Small intestine (tissue), 7 donors: ENCODE measurements at regions not wholly inside any gene's neighbourhood (a gene's known extent, or its start where the extent isn't known, plus 50 kb on each side); places are given as distances from the start of the nearest gene placed in this dataset.

Experiments
- DNase-seq, 2 donors: peaks; one replicate each; pipeline versions ENCODE4 v3.0.0 to v3.0.0-alpha.2; 2013
- FAIRE-seq: peaks from 2 replicates; lab custom pipeline; 2012; peaks lifted over from hg19 to GRCh38; lab: Jason Lieb, UNC
- H3K27ac ChIP-seq, 3 donors: one replicate each; pipeline ENCODE4 v1.5.1; 2013; ENCODE audit warnings: low read length in 2 of 3, mild to moderate bottlenecking in 2 of 3, control low read depth in 1 of 3, inconsistent platforms in 1 of 3, low read depth in 1 of 3, moderate library complexity in 1 of 3
- H3K27me3 ChIP-seq, 3 donors: one replicate each; pipeline ENCODE4 v1.6.1; 2013; ENCODE audit warnings: low read length in 3 of 3, inconsistent platforms in 1 of 3; ENCODE audit not compliant: control insufficient read depth in 3 of 3, insufficient read depth in 3 of 3
- H3K36me3 ChIP-seq, 3 donors: one replicate each; pipeline ENCODE4 v1.6.1; 2013; ENCODE audit warnings: low read length in 3 of 3, inconsistent platforms in 1 of 3, low read depth in 1 of 3, mild to moderate bottlenecking in 1 of 3, moderate library complexity in 1 of 3; ENCODE audit not compliant: control insufficient read depth in 3 of 3, insufficient read depth in 2 of 3
- H3K4me1 ChIP-seq, 3 donors: one replicate each; pipeline ENCODE4 v1.6.1; 2013; ENCODE audit warnings: low read length in 2 of 3, inconsistent platforms in 1 of 3, low read depth in 1 of 3, mild to moderate bottlenecking in 1 of 3, moderate library complexity in 1 of 3; ENCODE audit not compliant: control insufficient read depth in 3 of 3, insufficient read depth in 2 of 3
- H3K4me3 ChIP-seq, 3 donors: one replicate each; pipeline ENCODE4 v1.5.1; 2013; ENCODE audit warnings: low read length in 3 of 3, control low read depth in 1 of 3, inconsistent platforms in 1 of 3, low read depth in 1 of 3, mild to moderate bottlenecking in 1 of 3, moderate library complexity in 1 of 3
- H3K9me3 ChIP-seq, 2 donors: one replicate each; pipeline ENCODE4 v1.6.1; 2013; ENCODE audit warnings: low read depth in 1 of 2, low read length in 1 of 2; ENCODE audit not compliant: control insufficient read depth in 2 of 2, insufficient read depth in 1 of 2
- WGBS, 3 donors: extraction: QIAGEN DNeasy Blood & Tissue Kit; methylation state at CpG; one replicate each; pipeline ENCODE4 v1.1.7; 2013; 5-methylcytosine and 5-hydroxymethylcytosine counted together
- donor health status: healthy with polysubstance abuse.
- donor health status: control.
- donor health status: control.
- donor health status: Bipolar disorder and iron deficiency.
- donor health status: healthy.

GRCh38 chr20:56987986-56988385 lies 278.5 kb downstream of the BMP7 start:
- H3K4me3 ChIP-seq = no peak overlapping the region
- H3K27me3 ChIP-seq = peaks cover 0 to 2% (median 0%) of the 10 kb centered on the region in 3 donors
- H3K36me3 ChIP-seq = no peaks in the 10 kb centered on the region
- no peak overlapping the region for H3K27ac ChIP-seq
- WGBS, 3 donors = 50 to 61% (median 55%) methylated on average over 16 of the region's 16 CpGs
- no peak for FAIRE-seq
- peaks cover 0 to 12% of the 10 kb centered on the region in 2 donors for H3K9me3 ChIP-seq
- no peaks in the 10 kb centered on the region for H3K4me1 ChIP-seq
- DNase-seq = no peak

- no peak for FAIRE-seq
- WGBS, 3 donors = 71 to 85% (median 78%) methylated on average over 8 of the region's 8 CpGs
- H3K4me3 ChIP-seq = no peak overlapping the region
Observed at GRCh38 chr20:56988446-56988845, 278.0 kb downstream of the BMP7 start.

GRCh38 chr20:56989516-56989915 lies 276.9 kb downstream of the BMP7 start:
- DNase-seq = no peak
- Histone ChIP-seq H3K9me3 (peaks cover 0 to 8% of the 10 kb centered on the region in 2 donors), H3K27me3 (peaks cover 0 to 2% (median 0%) of the 10 kb centered on the region in 3 donors), H3K27ac (no peak overlapping the region), H3K4me1 (no peaks in the 10 kb centered on the region), H3K4me3 (no peak overlapping the region), H3K36me3 (no peaks in the 10 kb centered on the region)
- 78 to 92% (median 86%) methylated on average over 3 of the region's 3 CpGs for WGBS, 3 donors
- FAIRE-seq = no peak

More at GRCh38 chr20:56988446-56988845, 278.0 kb downstream of the BMP7 start:
- Histone ChIP-seq H3K27ac (no peak overlapping the region), H3K27me3 (peaks cover 0 to 2% (median 0%) of the 10 kb centered on the region in 3 donors), H3K9me3 (peaks cover 0 to 12% of the 10 kb centered on the region in 2 donors), H3K4me1 (no peaks in the 10 kb centered on the region), H3K36me3 (no peaks in the 10 kb centered on the region)
- no peak for DNase-seq

GRCh38 chr20:56993020-56993559 lies 273.4 kb downstream of the BMP7 start:
- Histone ChIP-seq H3K36me3 (no peaks in the 10 kb centered on the region), H3K4me1 (no peaks in the 10 kb centered on the region), H3K27me3 (peaks cover 0 to 2% (median 0%) of the 10 kb centered on the region in 3 donors), H3K4me3 (no peak overlapping the region), H3K9me3 (peaks cover 0 to under 1% of the 10 kb centered on the region in 2 donors), H3K27ac (no peak overlapping the region)
- DNase-seq = no peak
- 77 to 82% (median 78%) methylated on average over 3 of the region's 3 CpGs for WGBS, 3 donors
- no peak for FAIRE-seq

- WGBS, 3 donors = 56 to 65% (median 59%) methylated on average over 8 of the region's 8 CpGs
- no peak overlapping the region for H3K4me3 ChIP-seq
- H3K27me3 ChIP-seq = peaks cover 0 to 2% (median 0%) of the 10 kb centered on the region in 3 donors
- FAIRE-seq = no peak
- H3K9me3 ChIP-seq = peaks cover 0 to 5% of the 10 kb centered on the region in 2 donors
- no peaks in the 10 kb centered on the region for H3K36me3 ChIP-seq
- no peaks in the 10 kb centered on the region for H3K4me1 ChIP-seq
- no peak for DNase-seq
- H3K27ac ChIP-seq = no peak overlapping the region
Observed at GRCh38 chr20:56994006-56994405, 272.4 kb downstream of the BMP7 start.

GRCh38 chr20:56995149-56995548 lies 271.3 kb downstream of the BMP7 start:
- WGBS, 3 donors = 69 to 80% (median 73%) methylated on average over 9 of the region's 9 CpGs
- Histone ChIP-seq H3K36me3 (no peaks in the 10 kb centered on the region), H3K4me1 (no peaks in the 10 kb centered on the region), H3K4me3 (no peak overlapping the region), H3K27me3 (no peaks in the 10 kb centered on the region), H3K9me3 (peaks cover 0 to 5% of the 10 kb centered on the region in 2 donors), H3K27ac (no peak overlapping the region)
- FAIRE-seq = no peak
- no peak for DNase-seq

- FAIRE-seq = no peak
- WGBS, 3 donors = 45 to 52% (median 46%) methylated on average over 12 of the region's 12 CpGs
- no peaks in the 10 kb centered on the region for H3K36me3 ChIP-seq
Observed at GRCh38 chr20:56995635-56996075, 270.8 kb downstream of the BMP7 start.

GRCh38 chr20:56996533-56996932 lies 269.9 kb downstream of the BMP7 start:
- Histone ChIP-seq H3K27ac (no peak overlapping the region), H3K4me1 (no peaks in the 10 kb centered on the region), H3K36me3 (no peaks in the 10 kb centered on the region), H3K4me3 (no peak overlapping the region), H3K9me3 (peaks cover 0 to 5% of the 10 kb centered on the region in 2 donors), H3K27me3 (no peaks in the 10 kb centered on the region)
- FAIRE-seq = no peak
- WGBS, 3 donors = 83 to 91% (median 89%) methylated on average over 2 of the region's 2 CpGs
- no peak for DNase-seq

More at GRCh38 chr20:56995635-56996075, 270.8 kb downstream of the BMP7 start:
- H3K27me3 ChIP-seq = no peaks in the 10 kb centered on the region
- DNase-seq = peak in 1 of 2 donors; percentile 13
- H3K9me3 ChIP-seq = peaks cover 0 to 5% of the 10 kb centered on the region in 2 donors
- H3K4me3 ChIP-seq = no peak overlapping the region
- no peak overlapping the region for H3K27ac ChIP-seq
- H3K4me1 ChIP-seq = no peaks in the 10 kb centered on the region

GRCh38 chr20:56998438-56998837 lies 268.0 kb downstream of the BMP7 start:
- Histone ChIP-seq H3K27me3 (no peaks in the 10 kb centered on the region), H3K4me3 (no peak overlapping the region), H3K4me1 (no peaks in the 10 kb centered on the region), H3K27ac (no peak overlapping the region), H3K36me3 (no peaks in the 10 kb centered on the region), H3K9me3 (peaks cover 0 to 5% of the 10 kb centered on the region in 2 donors)
- DNase-seq (no peak), FAIRE-seq (no peak)
- 90 to 92% (median 91%) methylated on average over 3 of the region's 3 CpGs for WGBS, 3 donors
